Omental fat pad (tissue), 3 donors: ENCODE measurements at regions not wholly inside any gene's neighbourhood (a gene's known extent, or its start where the extent isn't known, plus 50 kb on each side); places are given as distances from the start of the nearest gene placed in this dataset.

Experiments
- ATAC-seq: fragments of 150-250 bp; one replicate; pipeline ENCODE4 v1.9.1; 2016; ENCODE audit warnings: mild to moderate bottlenecking, moderate library complexity; ENCODE audit not compliant: low FRiP score
- DNase-seq: peaks from one replicate; pipeline ENCODE4 v3.0.0-alpha.2; 2019; ENCODE audit warnings: low spot score
- CTCF ChIP-seq, 3 donors: fragments of 450-650 bp; IDR thresholded peaks; one replicate each; pipeline ENCODE4 v1.5.1; 2016 to 2017; ENCODE audit warnings: antibody characterized with exemption in 3 of 3, mild to moderate bottlenecking in 3 of 3, moderate library complexity in 2 of 3

- TF ChIP-seq CTCF (IDR thresholded peaks at IDR 0.05): no peak
- no peak for ATAC-seq
- no peak for DNase-seq
Measured at GRCh38 chr1:29504709-29505410, 268.5 kb downstream of the PTPRU start.

- ATAC-seq (no peak), DNase-seq (no peak)
- no peak for TF ChIP-seq CTCF (IDR thresholded peaks at IDR 0.05)
Measured at GRCh38 chr1:29504196-29504595, 267.9 kb downstream of the PTPRU start.

- DNase-seq: no peak
- TF ChIP-seq CTCF (IDR thresholded peaks at IDR 0.05): no peak
- no peak for ATAC-seq
Measured at GRCh38 chr1:29502911-29503840, 266.9 kb downstream of the PTPRU start.

GRCh38 chr1:29502225-29502910, 266.0 kb downstream of the PTPRU start:
- no peak for DNase-seq
- no peak for ATAC-seq
- no peak for TF ChIP-seq CTCF (IDR thresholded peaks at IDR 0.05)

GRCh38 chr1:29501227-29501976, 265.1 kb downstream of the PTPRU start:
- DNase-seq (no peak), ATAC-seq (no peak)
- TF ChIP-seq CTCF (IDR thresholded peaks at IDR 0.05): no peak

GRCh38 chr1:29500651-29501050, 264.3 kb downstream of the PTPRU start:
- no peak for DNase-seq
- TF ChIP-seq CTCF (IDR thresholded peaks at IDR 0.05): no peak

More at GRCh38 chr1:29500651-29501050, 264.3 kb downstream of the PTPRU start:
- ATAC-seq: no peak
